Prostate gland (tissue), 2 donors: ENCODE measurements at regions not wholly inside any gene's neighbourhood (a gene's known extent, or its start where the extent isn't known, plus 50 kb on each side); places are given as distances from the start of the nearest gene placed in this dataset.

Experiments used
- POLR2A ChIP-seq: fragments of 450-650 bp; IDR thresholded peaks from one replicate; pipeline ENCODE4 v1.6.1; 2016; ENCODE audit warnings: antibody characterized with exemption, mild to moderate bottlenecking
- POLR2AphosphoS5 ChIP-seq: sonication (generic); formaldehyde crosslinking; IDR thresholded peaks from one replicate; pipeline ENCODE4 v1.6.1; 2017; ENCODE audit warnings: antibody characterized with exemption
- TF ChIP-seq, protein P1 (sequence below), 4 experiments: fragments of 200-600 bp in 2 of 4; fragments of 450-650 bp in 2 of 4; sonication (generic) in 2 of 4; IDR thresholded peaks; 1 replicate in 3 of 4; 2 replicates in 1 of 4; pipeline ENCODE4 v1.5.1; 2016 to 2019; ENCODE audit warnings: antibody characterized with exemption in 4 of 4, mild to moderate bottlenecking in 2 of 4, moderate library complexity in 2 of 4

DNA sequence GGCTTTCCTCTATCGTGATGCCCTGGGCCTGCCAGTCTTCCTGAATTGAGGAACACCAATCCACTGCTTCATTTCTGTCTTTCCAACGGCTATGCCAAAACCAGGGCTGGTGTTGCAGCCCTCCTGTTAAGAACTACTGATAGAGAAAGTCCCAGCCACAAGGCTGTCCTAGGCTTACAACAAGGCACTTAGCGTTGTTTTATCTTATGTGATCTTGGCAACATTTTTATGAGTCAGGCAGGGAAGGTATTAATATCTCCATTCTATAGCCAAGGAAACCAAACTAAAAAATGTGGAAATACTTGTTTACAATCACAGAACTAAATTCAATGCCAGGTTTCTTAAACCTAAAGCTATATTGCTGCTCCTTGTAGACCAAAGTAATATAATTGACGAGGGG, 89.9 kb upstream of the AMOTL1 start:
- TF ChIP-seq, protein P1, sequence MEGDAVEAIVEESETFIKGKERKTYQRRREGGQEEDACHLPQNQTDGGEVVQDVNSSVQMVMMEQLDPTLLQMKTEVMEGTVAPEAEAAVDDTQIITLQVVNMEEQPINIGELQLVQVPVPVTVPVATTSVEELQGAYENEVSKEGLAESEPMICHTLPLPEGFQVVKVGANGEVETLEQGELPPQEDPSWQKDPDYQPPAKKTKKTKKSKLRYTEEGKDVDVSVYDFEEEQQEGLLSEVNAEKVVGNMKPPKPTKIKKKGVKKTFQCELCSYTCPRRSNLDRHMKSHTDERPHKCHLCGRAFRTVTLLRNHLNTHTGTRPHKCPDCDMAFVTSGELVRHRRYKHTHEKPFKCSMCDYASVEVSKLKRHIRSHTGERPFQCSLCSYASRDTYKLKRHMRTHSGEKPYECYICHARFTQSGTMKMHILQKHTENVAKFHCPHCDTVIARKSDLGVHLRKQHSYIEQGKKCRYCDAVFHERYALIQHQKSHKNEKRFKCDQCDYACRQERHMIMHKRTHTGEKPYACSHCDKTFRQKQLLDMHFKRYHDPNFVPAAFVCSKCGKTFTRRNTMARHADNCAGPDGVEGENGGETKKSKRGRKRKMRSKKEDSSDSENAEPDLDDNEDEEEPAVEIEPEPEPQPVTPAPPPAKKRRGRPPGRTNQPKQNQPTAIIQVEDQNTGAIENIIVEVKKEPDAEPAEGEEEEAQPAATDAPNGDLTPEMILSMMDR (IDR thresholded peaks at IDR 0.05) = no peak
- TF ChIP-seq POLR2A = no peak
- TF ChIP-seq POLR2AphosphoS5 = peak; percentile 71
